ENCODE measurements at regions not wholly inside any gene's neighbourhood (a gene's known extent, or its start where the extent isn't known, plus 50 kb on each side); places are given as distances from the start of the nearest gene placed in this dataset.

GRCh38 chr4:53863158-53863557, 201.2 kb downstream of the CHIC2 start:
- TF ChIP-seq CTCF (IDR thresholded peaks at IDR 0.05; ENCODE audit: low read depth, low read length): no peak
- Histone ChIP-seq H3K9me3 (ENCODE audit: control insufficient read depth, insufficient read depth, low read length) (0 out of 2 replicates have a peak, but pooled peaks cover 3% of the 10 kb centered on the region), H3K4me3 (ENCODE audit: low read depth, low read length) (no peak overlapping the region), H3K27me3 (ENCODE audit: control insufficient read depth, insufficient read depth, low read length) (no peaks in the 10 kb centered on the region), H3K27ac (ENCODE audit: low read depth, low read length) (peak overlapping the region; percentile 66)
- DNase-seq (ENCODE audit: low read depth, low spot score): no peak
- ChIA-PET CTCF (interaction anchor here (0.5 to 1.1 kb wide), 2 partner anchors 79 to 371 kb away, joined by 3 to 5 read pairs; no protein-coding TSS in a partner anchor), POLR2A (interaction anchor here (1.0 to 2.5 kb wide), 4 partner anchors 43 to 366 kb away, joined by 3 to 12 read pairs (median 4); partner anchors contain the start of gene PDGFRA)

- POLR2A ChIA-PET: interaction anchor here (0.5 to 2.5 kb wide), 4 partner anchors 44 to 370 kb away, joined by 3 to 12 read pairs (median 5); no protein-coding TSS in a partner anchor
- peak; percentile 88 for DNase-seq (ENCODE audit: low read depth, low spot score)
- no peak for TF ChIP-seq CTCF (IDR thresholded peaks at IDR 0.05; ENCODE audit: low read depth, low read length)
- H3K27ac ChIP-seq (ENCODE audit: low read depth, low read length): peak overlapping the region; percentile 0
- no peaks in the 10 kb centered on the region for H3K27me3 ChIP-seq (ENCODE audit: control insufficient read depth, insufficient read depth, low read length)
- 0 out of 2 replicates have a peak, but pooled peaks cover 3% of the 10 kb centered on the region for H3K9me3 ChIP-seq (ENCODE audit: control insufficient read depth, insufficient read depth, low read length)
- CTCF ChIA-PET: interaction anchor here (1.4 kb wide), 1 partner anchor 372 kb away, joined by 3 read pairs; no protein-coding TSS in a partner anchor
- no peak overlapping the region for H3K4me3 ChIP-seq (ENCODE audit: low read depth, low read length)
These were observed 202.4 kb downstream of the CHIC2 start for GRCh38 chr4:53861856-53862610.

- Histone ChIP-seq H3K9me3 (ENCODE audit: control insufficient read depth, insufficient read depth, low read length) (0 out of 2 replicates have a peak, but pooled peaks cover 3% of the 10 kb centered on the region), H3K4me3 (ENCODE audit: low read depth, low read length) (no peak overlapping the region), H3K27ac (ENCODE audit: low read depth, low read length) (no peak overlapping the region), H3K27me3 (ENCODE audit: control insufficient read depth, insufficient read depth, low read length) (no peaks in the 10 kb centered on the region)
- no peak for DNase-seq (ENCODE audit: low read depth, low spot score)
- ChIA-PET POLR2A (no interaction called here), CTCF (no interaction called here)
- no peak for TF ChIP-seq CTCF (IDR thresholded peaks at IDR 0.05; ENCODE audit: low read depth, low read length)
These were observed 205.1 kb downstream of the CHIC2 start for GRCh38 chr4:53859305-53859704.

GRCh38 chr4:53858744-53859143, 205.7 kb downstream of the CHIC2 start:
- no peak for DNase-seq (ENCODE audit: low read depth, low spot score)
- no peak for TF ChIP-seq CTCF (IDR thresholded peaks at IDR 0.05; ENCODE audit: low read depth, low read length)
- 0 out of 2 replicates have a peak, but pooled peaks cover 3% of the 10 kb centered on the region for H3K9me3 ChIP-seq (ENCODE audit: control insufficient read depth, insufficient read depth, low read length)
- no peak overlapping the region for H3K27ac ChIP-seq (ENCODE audit: low read depth, low read length)
- no peaks in the 10 kb centered on the region for H3K27me3 ChIP-seq (ENCODE audit: control insufficient read depth, insufficient read depth, low read length)
- ChIA-PET CTCF (no interaction called here), POLR2A (no interaction called here)
- H3K4me3 ChIP-seq (ENCODE audit: low read depth, low read length): no peak overlapping the region
